NCI-H1417 (cell line): ENCODE measurements at regions not wholly inside any gene's neighbourhood (a gene's known extent, or its start where the extent isn't known, plus 50 kb on each side); places are given as distances from the start of the nearest gene placed in this dataset.

Experiments used
- DNase-seq, 3 experiments: peaks; one replicate each; lab custom pipeline; 2025; lab: John Stamatoyannopoulos, UW

- DNase-seq: no peak
These were observed 382.8 kb upstream of the NXPH2 start for GRCh38 chr2:139162957-139163356.

- DNase-seq: no peak
These were observed 382.3 kb upstream of the NXPH2 start for GRCh38 chr2:139162456-139162855.

GRCh38 chr2:139160836-139161235 lies 380.6 kb upstream of the NXPH2 start:
- DNase-seq: no peak

- DNase-seq: no peak
These were observed 379.0 kb upstream of the NXPH2 start for GRCh38 chr2:139159177-139159576.

GRCh38 chr2:139156730-139157129 lies 376.5 kb upstream of the NXPH2 start:
- no peak for DNase-seq

GRCh38 chr2:139155991-139156390 lies 375.8 kb upstream of the NXPH2 start:
- no peak for DNase-seq

GRCh38 chr2:139142252-139142880 lies 362.2 kb upstream of the NXPH2 start:
- no peak for DNase-seq

- no peak for DNase-seq
These were observed 344.1 kb upstream of the NXPH2 start for GRCh38 chr2:139124271-139124670.

- DNase-seq: no peak
These were observed 343.6 kb upstream of the NXPH2 start for GRCh38 chr2:139123795-139124194.

- no peak for DNase-seq
These were observed 342.5 kb upstream of the NXPH2 start for GRCh38 chr2:139122711-139123158.

- no peak for DNase-seq
These were observed 319.5 kb upstream of the NXPH2 start for GRCh38 chr2:139099721-139100120.

- no peak for DNase-seq
These were observed 318.8 kb upstream of the NXPH2 start for GRCh38 chr2:139098961-139099360.

- no peak for DNase-seq
These were observed 302.9 kb upstream of the NXPH2 start for GRCh38 chr2:139083121-139083520.

- no peak for DNase-seq
These were observed 300.1 kb upstream of the NXPH2 start for GRCh38 chr2:139080244-139080643.

GRCh38 chr2:139079311-139079710 lies 299.1 kb upstream of the NXPH2 start:
- DNase-seq: no peak

- DNase-seq: no peak
These were observed 298.2 kb upstream of the NXPH2 start for GRCh38 chr2:139078376-139078775.

GRCh38 chr2:139077099-139077737 lies 297.0 kb upstream of the NXPH2 start:
- DNase-seq: peak in 2 of 3 experiments; percentile 13 to 69

GRCh38 chr2:139067874-139068273 lies 287.7 kb upstream of the NXPH2 start:
- no peak for DNase-seq

GRCh38 chr2:139067072-139067471 lies 286.9 kb upstream of the NXPH2 start:
- no peak for DNase-seq

GRCh38 chr2:139064159-139064558 lies 284.0 kb upstream of the NXPH2 start:
- DNase-seq: no peak

- no peak for DNase-seq
These were observed 279.4 kb upstream of the NXPH2 start for GRCh38 chr2:139059617-139060016.

GRCh38 chr2:139055202-139055601 lies 275.0 kb upstream of the NXPH2 start:
- peak in 2 of 3 experiments; percentile 1 to 38 for DNase-seq

GRCh38 chr2:139048017-139048416 lies 267.8 kb upstream of the NXPH2 start:
- DNase-seq: no peak

- DNase-seq: no peak
These were observed 265.3 kb upstream of the NXPH2 start for GRCh38 chr2:139045524-139045923.
